Endothelial cell of umbilical vein (primary cell): ENCODE measurements at regions not wholly inside any gene's neighbourhood (a gene's known extent, or its start where the extent isn't known, plus 50 kb on each side); places are given as distances from the start of the nearest gene placed in this dataset.

Experiments used
- BruUV-seq: library from RNA; stranded (reverse); fragments of 400-500 nt; replicated peaks from 2 replicates; lab custom pipeline; 2021; lab: Mats Ljungman, UMichigan
- CTCF ChIA-PET: fragments of 300-600, 350-600 bp; sonication (Branson Sonifier 250); formaldehyde crosslinking; loops from one replicate; lab custom pipeline; 2021; ENCODE audit warnings: antibody characterized with exemption, inconsistent platforms; lab: Charles Lee
- POLR2A ChIA-PET: fragments of 300-600, 350-600 bp; sonication (Branson Sonifier 250); formaldehyde crosslinking; loops from one replicate; lab custom pipeline; 2021; ENCODE audit warnings: antibody characterized with exemption, inconsistent platforms; lab: Charles Lee
- DNase-seq: peaks from one replicate; pipeline ENCODE4 v3.0.0-alpha.2; 2011; ENCODE audit warnings: low read depth, low spot score
- FAIRE-seq: peaks from 2 replicates; lab custom pipeline; 2011; peaks lifted over from hg19 to GRCh38; lab: Jason Lieb, UNC
- H2AFZ ChIP-seq: 2 replicates; pipeline ENCODE4 v1.6.0; 2012; ENCODE audit warnings: low read depth, low read length, control low read depth, inconsistent platforms
- H3K27ac ChIP-seq: 2 replicates; pipeline ENCODE4 v1.5.1; 2011; ENCODE audit warnings: low read depth, mild to moderate bottlenecking, control low read depth, low read length, moderate library complexity; ENCODE audit not compliant: insufficient read depth
- H3K27me3 ChIP-seq, 2 experiments: 2 replicates each; pipeline versions ENCODE4 v1.6.0 to v1.6.1; 2011; ENCODE audit warnings: low read length in 2 of 2, mixed read lengths in 1 of 2; ENCODE audit not compliant: control insufficient read depth in 2 of 2, insufficient read depth in 2 of 2
- H3K36me3 ChIP-seq, 2 experiments: 2 replicates in 1 of 2; 3 replicates in 1 of 2; pipeline ENCODE4 v1.5.1; 2011; ENCODE audit warnings: low read length in 2 of 2, mild to moderate bottlenecking in 1 of 2, moderate library complexity in 1 of 2; ENCODE audit not compliant: control insufficient read depth in 2 of 2, insufficient read depth in 2 of 2; ENCODE audit errors: extremely low read depth in 1 of 2
- H3K4me1 ChIP-seq: 3 replicates; pipeline ENCODE4 v1.5.1; 2011; ENCODE audit warnings: mild to moderate bottlenecking, low read length; ENCODE audit not compliant: control insufficient read depth, insufficient read depth; ENCODE audit errors: extremely low read depth
- H3K4me2 ChIP-seq: 2 replicates; pipeline ENCODE4 v1.6.1; 2011; ENCODE audit warnings: low read length, control low read depth, mixed read lengths; ENCODE audit not compliant: insufficient read depth
- H3K4me3 ChIP-seq, 3 experiments: fragments of 200-600 bp in 1 of 3; sonication (generic), shearing (Covaris generic) in 1 of 3; replicated peaks in 1 of 3; 2 replicates each; pipeline ENCODE4 v1.5.1; 2011 to 2016; ENCODE audit warnings: control low read depth in 3 of 3, low read length in 3 of 3, mild to moderate bottlenecking in 2 of 3, inconsistent platforms in 1 of 3, low read depth in 1 of 3, moderate library complexity in 1 of 3; ENCODE audit not compliant: insufficient read depth in 1 of 3
- H3K79me2 ChIP-seq: 2 replicates; pipeline ENCODE4 v1.6.0; 2012; ENCODE audit warnings: low read length, inconsistent platforms; ENCODE audit not compliant: control insufficient read depth, insufficient read depth
- H3K9ac ChIP-seq: replicated peaks from 2 replicates; pipeline ENCODE3; 2011; ENCODE audit warnings: low read length, control low read depth; ENCODE audit not compliant: insufficient read depth; ENCODE audit errors: extremely low read depth
- H3K9me1 ChIP-seq: replicated peaks from 3 replicates; pipeline ENCODE4 v1.6.0; 2011; ENCODE audit warnings: mild to moderate bottlenecking, low read length; ENCODE audit not compliant: control insufficient read depth, insufficient read depth; ENCODE audit errors: extremely low read depth
- H3K9me3 ChIP-seq: replicated peaks from 2 replicates; pipeline ENCODE4 v1.5.1; 2012; ENCODE audit warnings: low read length, inconsistent platforms; ENCODE audit not compliant: control insufficient read depth, insufficient read depth
- H4K20me1 ChIP-seq: replicated peaks from 2 replicates; pipeline ENCODE3; 2011; ENCODE audit warnings: mild to moderate bottlenecking, low read length; ENCODE audit not compliant: control insufficient read depth, insufficient read depth; ENCODE audit errors: extremely low read depth
- EZH2 ChIP-seq: IDR thresholded peaks from 2 replicates; pipeline ENCODE4 v1.6.1; 2012; ENCODE audit warnings: borderline replicate concordance, low read depth, mild to moderate bottlenecking, moderate library complexity, low read length, inconsistent platforms; ENCODE audit not compliant: severe bottlenecking
- FOS ChIP-seq: IDR thresholded peaks from 2 replicates; pipeline ENCODE4 v1.6.1; 2011; ENCODE audit warnings: mild to moderate bottlenecking, low read length, moderate library complexity, borderline replicate concordance; ENCODE audit not compliant: insufficient read depth
- GATA2 ChIP-seq: IDR thresholded peaks from 2 replicates; pipeline ENCODE4 v1.7.0; 2011; ENCODE audit warnings: low read depth, mild to moderate bottlenecking, moderate library complexity, mixed read lengths, low read length; ENCODE audit not compliant: insufficient read length, insufficient read depth
- JUN ChIP-seq: IDR thresholded peaks from 2 replicates; pipeline ENCODE4 v1.6.1; 2011; ENCODE audit warnings: borderline replicate concordance, low read depth; ENCODE audit not compliant: insufficient read length, insufficient read depth
- MYC ChIP-seq: IDR thresholded peaks from one replicate; pipeline ENCODE4 v1.6.1; 2011; ENCODE audit warnings: mild to moderate bottlenecking, low read depth, low read length
- POLR2A ChIP-seq: IDR thresholded peaks from 2 replicates; pipeline ENCODE4 v1.6.1; 2012; ENCODE audit warnings: low read depth, mild to moderate bottlenecking, control low read depth, low read length
- POLR2AphosphoS5 ChIP-seq: IDR thresholded peaks from 2 replicates; pipeline ENCODE4 v1.6.1; 2012; ENCODE audit warnings: low read depth, mild to moderate bottlenecking, control low read depth, low read length, moderate library complexity; ENCODE audit not compliant: insufficient read depth
- dilution Hi-C: fragments of 300-500 bp; cut with MboI; formaldehyde crosslinking; loops from one replicate; pipeline ENCODE4 v1.15.0; 2019; ENCODE audit warnings: low sequenced_read_pairs; ENCODE audit not compliant: extremely low pct_ligation_motif_present
- intact Hi-C: fragments of 100-400 bp; cut with micrococcal nuclease; formaldehyde crosslinking; loops from one replicate; pipeline ENCODE4 v1.10.0; 2022
- TF ChIP-seq, protein P1 (sequence below), 2 donors: IDR thresholded peaks; 1 replicate in 1 of 2; 2 replicates in 1 of 2; pipeline ENCODE4 v1.5.1; 2011; ENCODE audit warnings: low read length in 2 of 2, mild to moderate bottlenecking in 2 of 2, moderate library complexity in 2 of 2, control low read depth in 1 of 2, inconsistent platforms in 1 of 2, low read depth in 1 of 2; ENCODE audit not compliant: insufficient read depth in 1 of 2; ENCODE audit errors: extremely low read depth in 1 of 2
- TF ChIP-seq, protein P2 (sequence below): IDR thresholded peaks from 2 replicates; pipeline ENCODE4 v1.6.1; 2011; ENCODE audit not compliant: insufficient read depth, insufficient read length

DNA sequence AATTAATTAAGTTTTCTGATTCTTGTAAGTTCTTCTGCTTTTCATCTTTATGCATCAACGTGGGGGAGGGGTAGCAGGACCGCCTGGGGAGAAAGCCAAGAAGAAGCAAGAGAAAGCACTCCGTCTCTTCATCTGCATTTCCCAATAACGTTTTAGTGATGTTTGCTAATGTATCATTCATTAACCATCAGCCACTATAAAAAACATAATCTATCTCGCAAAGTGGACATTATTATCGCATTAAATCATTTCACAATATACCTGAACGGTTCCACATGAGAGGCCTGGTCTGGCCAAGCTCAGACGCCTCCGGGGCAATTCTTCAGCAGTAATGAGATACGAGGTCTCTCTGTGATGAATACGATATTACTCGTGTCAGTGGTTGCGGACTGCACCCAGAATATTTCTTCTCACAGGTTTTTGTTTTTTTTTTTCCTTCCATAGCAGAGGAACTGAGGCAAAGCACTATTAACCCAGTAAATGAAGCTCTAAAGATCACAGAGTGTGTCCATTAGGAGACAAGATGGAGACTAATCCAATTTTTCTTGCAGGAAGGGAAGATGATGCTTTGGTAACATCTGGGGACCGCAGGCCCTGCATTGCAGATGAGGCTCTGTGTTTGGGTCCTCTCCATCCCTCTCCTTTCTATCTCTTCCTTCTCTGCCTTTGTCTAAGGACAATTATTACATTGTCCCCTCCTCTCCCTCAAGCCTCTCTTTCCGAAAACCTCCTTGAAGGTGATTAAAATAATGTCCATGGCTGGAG is 156.1 kb downstream of the SLC35B3 start:
- ChIA-PET CTCF (no interaction called here), POLR2A (no interaction called here)
- Histone ChIP-seq H3K79me2 (no peaks in the 10 kb centered on the region), H2AFZ (no peak overlapping the region), H3K4me1 (no peaks in the 10 kb centered on the region), H4K20me1 (no peaks in the 10 kb centered on the region), H3K4me2 (no peak overlapping the region), H3K27ac (no peak overlapping the region), H3K9me3 (no peaks in the 10 kb centered on the region), H3K36me3 (no peaks in the 10 kb centered on the region), H3K9ac (no peak overlapping the region), H3K9me1 (no peaks in the 10 kb centered on the region), H3K4me3 (no peak overlapping the region), H3K27me3 (no peaks in the 10 kb centered on the region)
- DNase-seq (no peak), FAIRE-seq (no peak)
- intact Hi-C loops (no loop called here), dilution Hi-C loops (no loop called here)
- TF ChIP-seq POLR2AphosphoS5 = no peak
- TF ChIP-seq FOS = no peak
- no peak for TF ChIP-seq EZH2
- TF ChIP-seq MYC = no peak
- TF ChIP-seq, protein P1, sequence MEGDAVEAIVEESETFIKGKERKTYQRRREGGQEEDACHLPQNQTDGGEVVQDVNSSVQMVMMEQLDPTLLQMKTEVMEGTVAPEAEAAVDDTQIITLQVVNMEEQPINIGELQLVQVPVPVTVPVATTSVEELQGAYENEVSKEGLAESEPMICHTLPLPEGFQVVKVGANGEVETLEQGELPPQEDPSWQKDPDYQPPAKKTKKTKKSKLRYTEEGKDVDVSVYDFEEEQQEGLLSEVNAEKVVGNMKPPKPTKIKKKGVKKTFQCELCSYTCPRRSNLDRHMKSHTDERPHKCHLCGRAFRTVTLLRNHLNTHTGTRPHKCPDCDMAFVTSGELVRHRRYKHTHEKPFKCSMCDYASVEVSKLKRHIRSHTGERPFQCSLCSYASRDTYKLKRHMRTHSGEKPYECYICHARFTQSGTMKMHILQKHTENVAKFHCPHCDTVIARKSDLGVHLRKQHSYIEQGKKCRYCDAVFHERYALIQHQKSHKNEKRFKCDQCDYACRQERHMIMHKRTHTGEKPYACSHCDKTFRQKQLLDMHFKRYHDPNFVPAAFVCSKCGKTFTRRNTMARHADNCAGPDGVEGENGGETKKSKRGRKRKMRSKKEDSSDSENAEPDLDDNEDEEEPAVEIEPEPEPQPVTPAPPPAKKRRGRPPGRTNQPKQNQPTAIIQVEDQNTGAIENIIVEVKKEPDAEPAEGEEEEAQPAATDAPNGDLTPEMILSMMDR (IDR thresholded peaks at IDR 0.05; ENCODE audit: extremely low read depth in 1 of 2, insufficient read depth in 1 of 2, low read depth in 1 of 2, low read length in 2 of 2) = no peak
- no peak for TF ChIP-seq JUN
- TF ChIP-seq, protein P2, sequence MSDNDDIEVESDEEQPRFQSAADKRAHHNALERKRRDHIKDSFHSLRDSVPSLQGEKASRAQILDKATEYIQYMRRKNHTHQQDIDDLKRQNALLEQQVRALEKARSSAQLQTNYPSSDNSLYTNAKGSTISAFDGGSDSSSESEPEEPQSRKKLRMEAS = no peak
- no peak for TF ChIP-seq POLR2A
- TF ChIP-seq GATA2 = no peak
- no TSS peak for BruUV-seq
